SK-N-SH (cell line): ENCODE measurements at regions not wholly inside any gene's neighbourhood (a gene's known extent, or its start where the extent isn't known, plus 50 kb on each side); places are given as distances from the start of the nearest gene placed in this dataset.
"Not testable (repeated sequence)": the region's sequence is repeated elsewhere in the genome, so short reads cannot be mapped to it uniquely, and the experiment has no call there.

Experiments used
- CTCF ChIA-PET: fragments of 300-600, 350-600 bp; formaldehyde crosslinking; extraction: SDS; loops from one replicate; lab custom pipeline; 2021; lab: Yijun Ruan, JAX
- POLR2A ChIA-PET: fragments of 350-600 bp; sonication (Branson Sonifier 250); formaldehyde crosslinking; extraction: SDS; loops from one replicate; lab custom pipeline; 2020; ENCODE audit warnings: antibody characterized with exemption, inconsistent platforms; lab: Yijun Ruan, JAX
- DNase-seq: peaks from one replicate; pipeline ENCODE4 v3.0.0; 2012
- H2AFZ ChIP-seq: fragments of 200-600 bp; sonication (generic); 2 replicates; pipeline ENCODE4 v1.8.1; 2016; ENCODE audit warnings: antibody characterized with exemption, mild to moderate bottlenecking, low read depth
- H3F3A ChIP-seq: fragments of 200-600 bp; sonication (generic); replicated peaks from 2 replicates; pipeline ENCODE3; 2016; ENCODE audit warnings: antibody characterized with exemption, mild to moderate bottlenecking; ENCODE audit not compliant: insufficient read depth
- H3K27ac ChIP-seq, 2 experiments: fragments of 200-500 bp in 1 of 2; fragments of 200-600 bp in 1 of 2; sonication (Bioruptor generic) in 1 of 2; sonication (generic), shearing (Covaris generic) in 1 of 2; 2 replicates each; pipeline versions ENCODE4 v1.5.1 to v1.6.1; 2014 to 2016; ENCODE audit warnings: low read depth in 2 of 2, inconsistent platforms in 1 of 2, low read length in 1 of 2, mild to moderate bottlenecking in 1 of 2, mixed read lengths in 1 of 2
- H3K27me3 ChIP-seq: fragments of 200-600 bp; sonication (generic), shearing (Covaris generic); 2 replicates; pipeline ENCODE4 v1.6.1; 2016; ENCODE audit warnings: mixed run types; ENCODE audit not compliant: insufficient read depth
- H3K36me3 ChIP-seq, 2 experiments: fragments of 200-500 bp in 1 of 2; fragments of 200-600 bp in 1 of 2; sonication (Bioruptor generic) in 1 of 2; sonication (generic) in 1 of 2; replicated peaks in 1 of 2; 2 replicates each; pipeline versions ENCODE3 to v1.5.1; 2014 to 2016; ENCODE audit warnings: low read length in 1 of 2, mild to moderate bottlenecking in 1 of 2; ENCODE audit not compliant: insufficient read depth in 2 of 2, control insufficient read depth in 1 of 2
- H3K4me1 ChIP-seq, 2 experiments: fragments of 200-500 bp in 1 of 2; fragments of 200-600 bp in 1 of 2; sonication (Bioruptor generic) in 1 of 2; sonication (generic), shearing (Covaris generic) in 1 of 2; 2 replicates each; pipeline versions ENCODE4 v1.5.1 to v1.6.1; 2014 to 2016; ENCODE audit warnings: low read depth in 1 of 2, low read length in 1 of 2, mixed run types in 1 of 2; ENCODE audit not compliant: insufficient read depth in 2 of 2, control insufficient read depth in 1 of 2
- H3K4me2 ChIP-seq: fragments of 200-600 bp; sonication (generic), shearing (Covaris generic); 2 replicates; pipeline ENCODE4 v1.6.1; 2017; ENCODE audit warnings: mixed run types
- H3K4me3 ChIP-seq, 2 experiments: fragments of 200-500 bp in 1 of 2; fragments of 200-600 bp in 1 of 2; sonication (Bioruptor generic) in 1 of 2; sonication (generic), shearing (Covaris generic) in 1 of 2; 2 replicates each; pipeline versions ENCODE4 v1.5.1 to v1.8.1; 2014 to 2016; ENCODE audit warnings: low read depth in 2 of 2, inconsistent platforms in 1 of 2, low read length in 1 of 2, mild to moderate bottlenecking in 1 of 2, mixed read lengths in 1 of 2, moderate library complexity in 1 of 2
- H3K79me2 ChIP-seq: fragments of 200-600 bp; sonication (generic); 2 replicates; pipeline ENCODE4 v1.8.1; 2017; ENCODE audit warnings: mild to moderate bottlenecking; ENCODE audit not compliant: insufficient read depth
- H3K9ac ChIP-seq: fragments of 200-600 bp; sonication (generic); 2 replicates; pipeline ENCODE4 v1.6.1; 2017; ENCODE audit warnings: mixed run types
- H3K9me2 ChIP-seq: fragments of 200-600 bp; sonication (generic); 2 replicates; pipeline ENCODE4 v1.6.1; 2017; ENCODE audit warnings: mixed run types
- H3K9me3 ChIP-seq: fragments of 200-600 bp; sonication (generic); 2 replicates; pipeline ENCODE4 v1.6.1; 2017; ENCODE audit warnings: mixed run types, mild to moderate bottlenecking, moderate library complexity
- H4K20me1 ChIP-seq: fragments of 200-600 bp; sonication (generic); 2 replicates; pipeline ENCODE4 v1.6.1; 2017; ENCODE audit warnings: mild to moderate bottlenecking, mixed run types; ENCODE audit not compliant: insufficient read depth
- EP300 ChIP-seq, 2 experiments: IDR thresholded peaks; 2 replicates each; pipeline versions ENCODE4 v1.4.0 to v1.6.1; 2012; ENCODE audit warnings: borderline replicate concordance in 1 of 2, low read depth in 1 of 2, low read length in 1 of 2
- EZH2phosphoT487 ChIP-seq: fragments of 200-600 bp; sonication (generic); IDR thresholded peaks from 2 replicates; pipeline ENCODE4 v1.6.1; 2017; ENCODE audit warnings: low read depth, mixed run types, mild to moderate bottlenecking, antibody characterized with exemption, moderate library complexity, borderline replicate concordance
- GABPA ChIP-seq: IDR thresholded peaks from 2 replicates; pipeline ENCODE4 v1.4.0; 2012; ENCODE audit warnings: low read depth, mild to moderate bottlenecking
- MAX ChIP-seq: IDR thresholded peaks from 2 replicates; pipeline ENCODE4 v1.4.0; 2012; ENCODE audit warnings: low read depth
- PBX3 ChIP-seq: IDR thresholded peaks from 2 replicates; pipeline ENCODE4; 2012
- RCOR1 ChIP-seq: fragments of 150-350 bp; IDR thresholded peaks from 2 replicates; pipeline ENCODE4 v1.6.1; 2017; ENCODE audit warnings: antibody characterized with exemption, low read length
- RFX5 ChIP-seq: IDR thresholded peaks from 2 replicates; pipeline ENCODE4 v1.6.1; 2012; ENCODE audit warnings: mild to moderate bottlenecking, improper control_type of control experiment, low read length
- RXRA ChIP-seq: IDR thresholded peaks from 2 replicates; pipeline ENCODE4 v1.4.0; 2012; ENCODE audit warnings: low read depth, mild to moderate bottlenecking, borderline replicate concordance
- SIN3A ChIP-seq: IDR thresholded peaks from 2 replicates; pipeline ENCODE4 v1.6.1; 2012; ENCODE audit warnings: low read depth, mild to moderate bottlenecking, low read length, moderate library complexity, borderline replicate concordance
- TAF1 ChIP-seq: IDR thresholded peaks from 2 replicates; pipeline ENCODE4 v1.6.1; 2012; ENCODE audit warnings: low read depth, mild to moderate bottlenecking, low read length, moderate library complexity, borderline replicate concordance
- TEAD4 ChIP-seq: IDR thresholded peaks from 2 replicates; pipeline ENCODE4 v1.4.0; 2012; ENCODE audit warnings: mild to moderate bottlenecking, borderline replicate concordance; ENCODE audit not compliant: insufficient read depth
- USF2 ChIP-seq: fragments of 150-350 bp; IDR thresholded peaks from 2 replicates; pipeline ENCODE4 v1.6.1; 2017; ENCODE audit warnings: antibody characterized with exemption, low read length, low read depth, borderline replicate concordance
- YY1 ChIP-seq: IDR thresholded peaks from 2 replicates; pipeline ENCODE4 v1.4.0; 2012; ENCODE audit warnings: low read depth, mild to moderate bottlenecking
- WGBS: methylation state at CpG from one replicate; pipeline ENCODE4 v1.1.6; 2017; ENCODE audit warnings: low lambda C conversion rate; 5-methylcytosine and 5-hydroxymethylcytosine counted together

- H2AFZ ChIP-seq, H3K36me3 ChIP-seq, H3K4me3 ChIP-seq, H3K4me1 ChIP-seq, DNase-seq, H3K9me2 ChIP-seq, H3K9ac ChIP-seq, POLR2A ChIA-PET, H3K9me3 ChIP-seq, CTCF ChIA-PET, H3K79me2 ChIP-seq, H3F3A ChIP-seq, H3K27ac ChIP-seq, H4K20me1 ChIP-seq, H3K27me3 ChIP-seq, H3K4me2 ChIP-seq: not testable (repeated sequence)
- WGBS = 0% methylated on average over 3 of the region's 3 CpGs
These were observed 63.8 kb downstream of the OR4A15 start for GRCh38 chr11:55431541-55431940.

GRCh38 chr11:55457641-55458040, 89.9 kb downstream of the OR4A15 start:
- DNase-seq = no peak
- no peaks in the 10 kb centered on the region for H4K20me1 ChIP-seq
- TF ChIP-seq USF2 (no peak), TAF1 (no peak), TEAD4 (no peak), EZH2phosphoT487 (no peak)
- H3K27ac ChIP-seq = no peak overlapping the region
- no peak overlapping the region for H2AFZ ChIP-seq
- no peak overlapping the region for H3K9ac ChIP-seq
- H3K4me1 ChIP-seq = no peaks in the 10 kb centered on the region
- no peaks in the 10 kb centered on the region for H3K27me3 ChIP-seq
- no peaks in the 10 kb centered on the region for H3K36me3 ChIP-seq
- no peak overlapping the region for H3K4me3 ChIP-seq
- no peak overlapping the region for H3K4me2 ChIP-seq
- WGBS = 0% methylated on average over 2 of the region's 2 CpGs
- no peaks in the 10 kb centered on the region for H3K79me2 ChIP-seq
- H3K9me2 ChIP-seq = no peaks in the 10 kb centered on the region
- H3F3A ChIP-seq = no peaks in the 10 kb centered on the region
- ChIA-PET POLR2A (no interaction called here), CTCF (interaction anchor here (0.7 kb wide), 1 partner anchor 58 kb away, joined by 3 read pairs; no protein-coding TSS in a partner anchor)
- no peaks in the 10 kb centered on the region for H3K9me3 ChIP-seq

GRCh38 chr11:55459871-55460270, 92.1 kb downstream of the OR4A15 start:
- H3F3A ChIP-seq, H2AFZ ChIP-seq, H4K20me1 ChIP-seq, H3K79me2 ChIP-seq, H3K4me3 ChIP-seq, H3K27ac ChIP-seq, H3K9me3 ChIP-seq, POLR2A ChIA-PET, H3K27me3 ChIP-seq, H3K36me3 ChIP-seq, H3K9me2 ChIP-seq, DNase-seq, H3K4me2 ChIP-seq, H3K9ac ChIP-seq, H3K4me1 ChIP-seq, CTCF ChIA-PET: not testable (repeated sequence)
- WGBS = 13% methylated on average over 11 of the region's 19 CpGs

GRCh38 chr11:55474321-55474720, 79.9 kb upstream of the OR4C15 start:
- Histone ChIP-seq H2AFZ (no peak overlapping the region), H3K4me3 (no peak overlapping the region), H3K9ac (no peak overlapping the region), H3K9me3 (no peaks in the 10 kb centered on the region), H3F3A (no peaks in the 10 kb centered on the region)
- TF ChIP-seq EZH2phosphoT487 = no peak
- no peak for TF ChIP-seq EP300 (IDR thresholded peaks at IDR 0.05; ENCODE audit: borderline replicate concordance in 1 of 2, low read depth in 1 of 2, low read length in 1 of 2)
- TF ChIP-seq USF2 = no peak
- no peak for TF ChIP-seq RCOR1
- TF ChIP-seq YY1 = no peak
- TF ChIP-seq SIN3A = no peak
- TF ChIP-seq MAX = no peak
- TF ChIP-seq PBX3 = no peak
- TF ChIP-seq RXRA = no peak
- TF ChIP-seq GABPA = no peak
- no peak for TF ChIP-seq RFX5
- TF ChIP-seq, all 33 proteins: peak for 0
- CTCF ChIA-PET = no interaction called here
- Histone ChIP-seq H3K27me3 (no peaks in the 10 kb centered on the region), H3K9me2 (no peaks in the 10 kb centered on the region), H4K20me1 (no peaks in the 10 kb centered on the region), H3K4me1 (no peaks in the 10 kb centered on the region), H3K79me2 (no peaks in the 10 kb centered on the region), H3K27ac (no peak overlapping the region), H3K36me3 (no peaks in the 10 kb centered on the region), H3K4me2 (no peak overlapping the region)
- 7% methylated on average over 2 of the region's 2 CpGs for WGBS
- no peak for DNase-seq
- POLR2A ChIA-PET = no interaction called here
